GM12872 (cell line): ENCODE measurements at regions not wholly inside any gene's neighbourhood (a gene's known extent, or its start where the extent isn't known, plus 50 kb on each side); places are given as distances from the start of the nearest gene placed in this dataset.

Experiments used
- CTCF ChIP-seq: IDR thresholded peaks from 3 replicates; pipeline ENCODE4 v1.5.1; 2011; ENCODE audit warnings: low read depth, mild to moderate bottlenecking, low read length, moderate library complexity; ENCODE audit not compliant: insufficient read depth

DNA sequence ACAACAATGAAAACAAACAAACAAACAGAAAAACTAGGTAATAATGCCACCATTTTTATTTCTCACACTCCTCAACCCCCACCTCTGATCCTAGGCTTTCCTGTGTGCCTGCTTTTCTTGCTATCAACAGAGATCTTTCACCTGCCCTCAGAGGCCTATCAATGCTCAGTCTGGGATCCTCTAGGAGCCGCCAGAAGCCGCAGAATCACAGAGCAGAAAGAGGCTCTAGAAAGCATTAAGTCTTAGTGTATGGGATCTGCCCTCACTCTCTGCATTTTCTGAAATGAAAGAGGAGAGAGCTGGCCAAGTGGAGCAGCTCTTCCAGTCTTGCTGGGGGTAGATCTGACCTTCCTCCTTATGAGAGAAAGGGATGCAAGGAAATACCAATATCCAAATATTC lies 306.8 kb downstream of the TUSC7 start:
- TF ChIP-seq CTCF, result no peak

DNA sequence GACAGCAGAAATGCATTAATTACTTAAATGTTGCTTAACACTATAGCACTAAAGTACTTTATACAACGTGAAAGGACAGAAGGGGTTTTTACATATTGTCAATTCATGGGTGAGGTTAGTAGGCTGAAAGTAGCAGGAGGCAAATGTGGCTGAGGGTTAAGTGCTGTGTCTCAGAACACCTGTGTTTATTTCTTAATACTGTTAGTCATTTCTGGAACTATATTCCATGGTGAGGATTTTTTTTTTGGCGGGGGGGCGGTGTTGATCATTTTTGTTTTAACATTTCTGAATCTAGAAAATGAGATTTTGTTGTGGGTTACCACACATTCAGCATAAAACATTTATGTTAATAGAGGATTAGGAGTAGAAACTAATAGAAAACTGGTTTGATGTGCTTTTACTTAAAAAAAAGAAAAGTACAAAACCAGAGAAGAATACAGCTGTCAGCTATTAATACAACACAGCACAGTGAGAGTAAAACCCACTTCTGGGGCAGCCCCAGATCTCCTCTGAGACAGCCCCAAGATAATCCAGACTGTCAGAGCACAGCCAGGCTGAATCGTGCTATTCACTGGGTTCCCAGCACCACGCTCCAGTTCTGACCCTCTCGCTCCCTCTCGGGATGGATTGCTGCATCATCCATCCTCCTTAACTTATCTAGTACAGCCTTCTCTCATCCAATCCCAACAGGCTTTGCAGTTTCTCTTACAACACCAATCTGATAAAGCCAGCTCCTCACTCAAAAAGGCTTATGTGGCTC lies 307.7 kb downstream of the TUSC7 start:
- TF ChIP-seq CTCF, result no peak

DNA sequence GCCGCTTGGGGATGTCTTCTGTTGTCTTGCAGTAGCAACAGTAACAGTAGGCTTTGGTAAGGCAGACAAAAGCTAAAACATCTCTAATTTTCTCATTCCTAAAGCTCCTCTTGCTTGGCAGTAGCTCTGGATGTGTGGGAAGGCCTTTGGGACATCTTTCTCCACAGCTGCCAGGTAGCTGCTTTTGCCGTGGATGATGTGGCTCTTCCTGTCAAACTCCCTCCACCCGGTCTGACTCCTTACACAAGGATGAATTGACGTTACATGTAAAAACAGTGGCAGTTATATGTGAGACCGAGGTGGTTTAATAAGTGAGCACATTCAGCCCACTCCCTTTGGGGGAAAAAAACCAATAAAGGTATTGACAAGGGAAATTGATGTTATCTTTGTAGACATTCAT lies 309.1 kb downstream of the TUSC7 start:
- no peak for TF ChIP-seq CTCF

DNA sequence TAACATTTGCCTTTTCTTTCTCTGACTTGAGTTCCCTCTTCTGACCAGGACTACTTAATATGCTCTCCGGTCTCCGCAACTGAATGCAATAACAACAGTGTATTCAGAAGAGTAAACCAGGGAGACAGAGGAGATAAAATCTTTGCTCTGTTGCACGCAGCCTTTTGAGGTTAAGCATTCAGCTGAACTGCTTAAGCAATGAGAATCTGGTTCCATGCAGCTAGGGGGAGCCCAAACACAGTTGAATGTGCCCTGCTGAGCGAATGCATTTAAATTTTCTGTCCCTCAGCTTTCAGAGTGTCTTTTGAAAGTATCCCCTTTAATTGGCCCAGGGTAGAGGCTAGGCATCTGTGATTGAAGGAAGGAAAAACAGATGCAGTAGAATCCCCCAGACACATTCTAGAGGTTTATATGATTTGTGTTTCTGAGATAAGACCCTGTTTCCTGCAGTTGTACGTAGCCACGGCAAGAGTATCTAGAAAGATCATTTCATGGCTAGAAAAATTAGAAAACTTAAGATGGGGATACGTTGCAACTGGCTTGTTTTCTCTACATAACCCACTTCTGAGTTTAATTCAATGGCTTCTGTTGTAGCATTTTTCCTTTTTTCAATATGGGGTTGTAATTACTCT lies 309.6 kb downstream of the TUSC7 start:
- peak; percentile 85 for TF ChIP-seq CTCF

- TF ChIP-seq CTCF, result no peak
These were observed 316.8 kb downstream of the TUSC7 start for GRCh38 chr3:117026401-117026800.

DNA sequence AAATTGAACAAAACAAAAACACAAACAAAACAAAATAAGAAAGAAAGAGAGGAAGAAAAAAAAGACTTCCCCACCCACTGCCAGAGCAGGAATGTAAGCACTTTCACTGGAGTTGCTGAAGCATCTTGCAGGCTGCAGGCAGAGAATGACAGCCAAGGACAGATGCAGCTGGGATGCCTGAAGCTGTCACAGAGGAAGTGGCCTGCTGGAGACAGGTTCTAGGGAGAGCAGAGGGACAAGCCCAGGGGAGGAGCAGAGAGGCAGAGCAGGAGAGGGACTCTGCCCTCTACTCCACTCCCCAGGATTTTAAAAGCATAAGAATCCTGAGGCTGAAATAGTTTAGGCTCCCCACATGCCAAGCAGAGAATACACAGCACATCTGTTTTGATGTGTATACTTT lies 326.2 kb downstream of the TUSC7 start:
- no peak for TF ChIP-seq CTCF

DNA sequence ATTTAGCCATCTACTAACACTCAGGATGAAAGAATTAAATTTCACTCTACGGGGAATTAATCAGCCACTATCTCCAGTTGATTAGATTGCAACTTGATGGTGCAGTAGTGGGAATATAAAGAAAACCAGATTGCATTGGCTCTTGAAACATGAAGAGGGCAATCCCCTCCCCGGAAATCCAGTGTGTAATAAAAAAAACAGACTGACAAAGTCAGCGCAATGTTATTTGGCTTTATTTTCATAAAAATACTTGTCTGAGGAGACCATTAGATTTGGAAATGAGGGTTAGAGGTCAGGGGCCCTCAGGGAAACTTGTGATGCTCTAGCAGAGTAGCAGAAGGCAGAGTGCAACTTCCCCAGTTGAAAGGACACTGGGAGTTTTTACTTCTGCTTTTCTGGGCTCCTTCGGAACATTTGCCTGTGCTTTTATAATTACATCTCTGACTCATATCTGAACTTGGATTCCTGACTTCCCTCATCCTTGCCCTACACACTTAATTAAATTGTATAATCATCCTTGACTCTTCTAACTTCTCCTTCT lies 326.8 kb downstream of the TUSC7 start:
- TF ChIP-seq CTCF, result no peak
